ENCODE measurements at regions not wholly inside any gene's neighbourhood (a gene's known extent, or its start where the extent isn't known, plus 50 kb on each side); places are given as distances from the start of the nearest gene placed in this dataset.

DNA sequence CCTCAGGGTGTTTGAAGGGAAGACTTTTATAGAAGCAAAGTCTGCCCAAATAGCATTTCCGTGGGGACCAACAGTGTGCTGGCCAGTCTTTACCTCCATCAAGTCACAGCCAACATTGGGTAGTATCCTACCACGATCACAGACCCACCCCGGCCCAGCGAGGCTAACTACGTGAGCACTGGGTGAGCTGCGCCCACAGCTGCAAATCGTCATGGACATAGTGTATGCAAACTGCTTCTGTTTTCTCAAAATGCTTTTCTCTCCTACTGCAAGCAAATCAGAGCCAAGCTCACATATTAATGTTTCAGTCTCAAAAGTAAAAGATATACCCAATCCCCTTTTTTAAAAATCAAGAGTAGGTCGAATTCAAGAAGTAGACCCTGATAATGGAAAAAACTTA is 592.8 kb upstream of the CDH4 start:
- Histone ChIP-seq H3K4me2 (ENCODE audit: insufficient read depth in 1 of 2, low read depth in 2 of 2, low read length in 2 of 2) (no peak overlapping the region), H3K27ac (ENCODE audit: low read depth, low read length) (no peak overlapping the region), H2BK12ac (ENCODE audit: low read depth, low read length) (peak overlapping the region; percentile 56; the same call in 1 of the 2 replicates), H3K56ac (replicated peaks; ENCODE audit: insufficient read length, low read depth, low read length) (no peak overlapping the region), H3K4me3 (ENCODE audit: extremely low read depth in 1 of 4, insufficient read depth in 2 of 4, low read depth in 3 of 4, low read length in 4 of 4) (no peak overlapping the region), H3K27me3 (replicated peaks in 1 of 4; ENCODE audit: control insufficient read depth in 3 of 4, extremely low read depth in 1 of 4, insufficient read depth in 3 of 4, low read length in 3 of 4) (no peaks in the 10 kb centered on the region; a peak in 1 of 7 replicates), H3K36me3 (ENCODE audit: control insufficient read depth in 2 of 4, insufficient read depth in 4 of 4, low read length in 3 of 4) (no peaks in the 10 kb centered on the region), H2BK15ac (ENCODE audit: low read length) (peak overlapping the region; percentile 76; the same call in 1 of the 2 replicates), H4K5ac (ENCODE audit: insufficient read length, low read depth, low read length) (no peak overlapping the region), H2AK5ac (ENCODE audit: low read depth, low read length) (no peak overlapping the region), H3K23ac (ENCODE audit: insufficient read length) (no peak overlapping the region), H3K9ac (replicated peaks in 1 of 4; ENCODE audit: extremely low read depth in 1 of 4, low read depth in 3 of 4, low read length in 3 of 4) (no peak overlapping the region), H2BK5ac (ENCODE audit: low read depth, low read length) (no peak overlapping the region), H3K4me1 (replicated peaks in 1 of 4; ENCODE audit: control insufficient read depth in 3 of 4, insufficient read depth in 4 of 4, low read length in 3 of 4) (peaks cover 0 to 8% (median 0%) of the 10 kb centered on the region in 4 experiments; a peak in 2 of 7 replicates), H3K14ac (ENCODE audit: insufficient read length) (no peak overlapping the region), H3K79me1 (ENCODE audit: low read depth, low read length) (no peaks in the 10 kb centered on the region), H4K20me1 (replicated peaks in 1 of 2; ENCODE audit: control insufficient read depth in 1 of 2, insufficient read depth in 2 of 2, low read length in 2 of 2) (no peaks in the 10 kb centered on the region), H2BK20ac (ENCODE audit: low read length) (no peak overlapping the region), H4K91ac (replicated peaks; ENCODE audit: insufficient read length, low read length) (no peak overlapping the region), H3K4ac (replicated peaks; ENCODE audit: insufficient read length, low read depth, low read length) (no peak overlapping the region), H3K79me2 (ENCODE audit: control insufficient read depth in 1 of 2, insufficient read depth in 2 of 2, low read length in 2 of 2) (no peaks in the 10 kb centered on the region), H4K8ac (ENCODE audit: extremely low read depth, insufficient read depth, low read length) (no peak overlapping the region; the same call in 1 of the 2 replicates), H2AFZ (ENCODE audit: low read length) (no peak overlapping the region), H3K9me3 (ENCODE audit: insufficient read depth in 2 of 2, low read depth in 1 of 2, low read length in 1 of 2) (peaks cover 5 to 12% of the 10 kb centered on the region in 2 experiments; a peak in 2 of 4 replicates), H3K18ac (ENCODE audit: extremely low read depth, low read length) (no peak overlapping the region), H3K23me2 (ENCODE audit: low read depth, low read length) (no peaks in the 10 kb centered on the region), H2BK120ac (replicated peaks; ENCODE audit: low read depth, low read length) (no peak overlapping the region)
- POLR2A ChIA-PET (ENCODE audit: partially characterized antibody): no interaction called here
- CTCF ChIA-PET (ENCODE audit: partially characterized antibody): no interaction called here
- 95% methylated on average over 8 of the region's 8 CpGs; no CpG with 5 or more reads in 1 of the 2 experiments for WGBS, 2 experiments (ENCODE audit: extremely low coverage in 1 of 2, insufficient coverage in 1 of 2, insufficient read length in 1 of 2, insufficient replicate concordance in 2 of 2, low coverage in 1 of 2, low lambda C conversion rate in 2 of 2, missing lambda C conversion rate in 1 of 2)
- DNase-seq (ENCODE audit: low read depth in 1 of 2, low spot score in 2 of 2): no peak
- no peak for TF ChIP-seq EP300 (IDR thresholded peaks at IDR 0.05; ENCODE audit: borderline replicate concordance in 1 of 2, low read depth in 2 of 2, low read length in 2 of 2)
- TF ChIP-seq TBP (IDR thresholded peaks at IDR 0.05; ENCODE audit: low read depth, low read length): no peak
- TF ChIP-seq TAF1 (IDR thresholded peaks at IDR 0.05; ENCODE audit: low read depth, low read length): no peak
- no peak for TF ChIP-seq CEBPB (IDR thresholded peaks at IDR 0.05; ENCODE audit: low read depth, low read length)
- no peak for TF ChIP-seq SP4 (IDR thresholded peaks at IDR 0.05; ENCODE audit: low read length)
- TF ChIP-seq GTF2F1 (IDR thresholded peaks at IDR 0.05; ENCODE audit: borderline replicate concordance, low read depth, low read length): no peak
- no peak for FAIRE-seq

Data from H1 (cell line).